Lung (tissue), 11 donors: ENCODE measurements at regions not wholly inside any gene's neighbourhood (a gene's known extent, or its start where the extent isn't known, plus 50 kb on each side); places are given as distances from the start of the nearest gene placed in this dataset.

Source experiments
- ATAC-seq: fragments of 200-7000 bp; cut with Tn5 transposase; one replicate; pipeline ENCODE4 v1.9.1; 2020; ENCODE audit warnings: moderate number of reproducible peaks; ENCODE audit not compliant: insufficient read depth, low FRiP score
- DNase-seq, 3 donors: peaks; one replicate each; pipeline ENCODE4 v3.0.0-alpha.2; 2013 to 2017
- H3K27ac ChIP-seq, 2 donors: one replicate each; pipeline ENCODE4 v1.5.1; 2013; ENCODE audit warnings: mild to moderate bottlenecking in 2 of 2, moderate library complexity in 2 of 2, control low read depth in 1 of 2, inconsistent platforms in 1 of 2, low read depth in 1 of 2, low read length in 1 of 2
- H3K27me3 ChIP-seq, 3 donors: one replicate each; pipeline ENCODE4 v1.5.1; 2013; ENCODE audit warnings: low read length in 2 of 3; ENCODE audit not compliant: control insufficient read depth in 3 of 3, insufficient read depth in 3 of 3
- H3K36me3 ChIP-seq, 4 donors: one replicate each; pipeline ENCODE4 v1.5.1; 2013; ENCODE audit warnings: low read length in 4 of 4, mild to moderate bottlenecking in 1 of 4, moderate library complexity in 1 of 4; ENCODE audit not compliant: control insufficient read depth in 4 of 4, insufficient read depth in 4 of 4
- H3K4me1 ChIP-seq, 5 donors: one replicate each; pipeline ENCODE4 v1.5.1; 2013; ENCODE audit warnings: low read length in 5 of 5, mild to moderate bottlenecking in 2 of 5, moderate library complexity in 1 of 5; ENCODE audit not compliant: control insufficient read depth in 5 of 5, insufficient read depth in 5 of 5
- H3K4me3 ChIP-seq: one replicate; pipeline ENCODE4 v1.5.1; 2013; ENCODE audit warnings: mild to moderate bottlenecking, control low read depth, moderate library complexity
- H3K9ac ChIP-seq, 2 donors: one replicate each; pipeline ENCODE4 v1.5.1; 2013; ENCODE audit warnings: low read length in 2 of 2, control low read depth in 1 of 2; ENCODE audit not compliant: insufficient read depth in 1 of 2
- H3K9me3 ChIP-seq, 4 donors: one replicate each; pipeline ENCODE4 v1.5.1; 2013; ENCODE audit warnings: low read length in 3 of 4, mild to moderate bottlenecking in 1 of 4, moderate library complexity in 1 of 4; ENCODE audit not compliant: control insufficient read depth in 4 of 4, insufficient read depth in 3 of 4
- CTCF ChIP-seq: IDR thresholded peaks from 2 replicates; pipeline ENCODE4 v1.5.1; 2012; ENCODE audit warnings: mild to moderate bottlenecking; ENCODE audit errors: control extremely low read depth, extremely low read depth
- WGBS, 2 donors: extraction: QIAGEN DNeasy Blood & Tissue Kit; methylation state at CpG; one replicate each; pipeline ENCODE4 v1.1.7; 2013; 5-methylcytosine and 5-hydroxymethylcytosine counted together
- donor health status: control.
- donor health status: control.
- donor health status: Bipolar disorder and iron deficiency.
- donor health status: healthy.
- donor health status: DM: yes; HTN: yes; CAD: no.

GRCh38 chr10:3897156-3897555 is 112.1 kb upstream of the KLF6 start:
- Histone ChIP-seq H3K4me3 (no peak overlapping the region), H3K36me3 (no peaks in the 10 kb centered on the region), H3K27me3 (no peaks in the 10 kb centered on the region), H3K9me3 (no peaks in the 10 kb centered on the region), H3K4me1 (peaks cover 0 to 8% (median 2%) of the 10 kb centered on the region in 5 donors), H3K9ac (no peak overlapping the region), H3K27ac (no peak overlapping the region)
- no peak for DNase-seq
- ATAC-seq = no peak
- TF ChIP-seq CTCF = no peak
- 47 to 79% methylated on average over 6 of the region's 6 CpGs for WGBS, 2 donors

DNA sequence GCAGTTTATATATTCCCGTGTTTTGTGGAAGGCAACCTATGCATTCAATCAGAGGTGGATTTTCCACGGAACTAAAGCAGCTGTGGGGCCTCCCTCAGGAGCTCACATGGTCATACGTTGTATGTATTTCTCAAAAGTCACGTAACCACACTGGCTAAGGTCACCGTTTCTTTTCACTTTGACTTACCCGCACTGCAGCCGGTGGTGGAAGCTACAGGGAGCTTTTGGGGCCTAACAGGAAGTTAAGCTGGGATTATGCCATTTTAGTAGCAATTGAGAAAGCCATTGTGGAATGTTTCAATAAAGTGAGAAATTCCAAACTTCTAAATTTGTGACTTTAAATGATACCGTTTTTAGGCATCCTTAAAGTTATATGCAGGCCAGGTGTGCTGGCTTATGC is 111.2 kb upstream of the KLF6 start:
- Histone ChIP-seq H3K4me1 (peaks cover 0 to 8% (median 0%) of the 10 kb centered on the region in 5 donors), H3K9me3 (no peaks in the 10 kb centered on the region), H3K27ac (no peak overlapping the region), H3K4me3 (no peak overlapping the region), H3K36me3 (no peaks in the 10 kb centered on the region), H3K27me3 (no peaks in the 10 kb centered on the region), H3K9ac (no peak overlapping the region)
- ATAC-seq = no peak
- DNase-seq = no peak
- TF ChIP-seq CTCF = no peak
- WGBS, 2 donors = 37 to 70% methylated on average over 8 of the region's 8 CpGs

DNA sequence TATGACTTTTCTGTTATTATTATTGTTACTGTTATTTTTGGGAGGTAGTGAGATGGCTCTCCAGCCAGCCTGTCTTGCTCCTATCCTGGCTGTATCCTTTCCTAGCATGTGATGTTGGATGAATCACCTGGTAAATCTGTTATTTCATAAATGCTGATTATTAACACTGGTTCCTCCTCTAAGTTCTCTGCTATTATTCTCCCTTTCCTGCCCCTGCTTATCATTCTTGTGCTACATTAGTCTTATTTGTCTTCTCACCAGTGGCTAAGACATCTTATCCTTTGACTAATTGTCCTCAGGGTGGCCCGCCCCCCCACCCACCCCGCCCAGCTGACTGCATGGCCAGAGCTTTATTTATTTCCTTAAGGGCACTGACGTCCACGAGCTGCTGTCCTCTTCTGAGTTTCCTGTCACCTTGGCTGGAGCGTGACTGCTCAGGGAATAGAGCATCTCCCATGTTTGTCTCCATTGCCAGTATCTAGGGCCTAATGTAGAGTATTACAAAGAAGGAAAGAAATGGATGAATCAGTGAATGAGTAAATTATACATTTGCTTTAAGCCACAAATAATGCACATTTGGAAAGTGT is 110.1 kb upstream of the KLF6 start:
- Histone ChIP-seq H3K36me3 (no peaks in the 10 kb centered on the region), H3K4me1 (peaks cover 0 to 8% (median 0%) of the 10 kb centered on the region in 5 donors), H3K27ac (no peak overlapping the region), H3K9me3 (no peaks in the 10 kb centered on the region), H3K9ac (no peak overlapping the region), H3K27me3 (no peaks in the 10 kb centered on the region), H3K4me3 (no peak overlapping the region)
- ATAC-seq (no peak), DNase-seq (no peak)
- whole genome bisulfite sequencing, 2 donors = 55 to 66% methylated on average over 5 of the region's 5 CpGs
- TF ChIP-seq CTCF = no peak
